ENCODE measurements at regions not wholly inside any gene's neighbourhood (a gene's known extent, or its start where the extent isn't known, plus 50 kb on each side); places are given as distances from the start of the nearest gene placed in this dataset.

- no peaks in the 10 kb centered on the region for H3K4me1 ChIP-seq (ENCODE audit: control insufficient read depth in 1 of 2, insufficient read depth in 2 of 2, low read length in 2 of 2)
- no peaks in the 10 kb centered on the region for H4K20me1 ChIP-seq (ENCODE audit: insufficient read depth)
- no peaks in the 10 kb centered on the region for H3K9me3 ChIP-seq (ENCODE audit: control insufficient read depth in 1 of 2, insufficient read depth in 1 of 2, low read depth in 1 of 2, low read length in 2 of 2)
- H3K9ac ChIP-seq (ENCODE audit: low read length): no peak overlapping the region
- intact Hi-C loops (cut with micrococcal nuclease): no loop called here
- no TSS peak for BruUV-seq (replicated peaks)
- H3K4me3 ChIP-seq (replicated peaks in 1 of 2; ENCODE audit: low read depth in 1 of 2, low read length in 2 of 2): no peak overlapping the region
- no peak overlapping the region for H3K4me2 ChIP-seq (ENCODE audit: low read length)
- DNase-seq (ENCODE audit: low read depth, low spot score) (no peak), ATAC-seq (no peak)
- ChIA-PET POLR2A (no interaction called here), CTCF (no interaction called here), RAD21 (ENCODE audit: low non-redundant PET in 1 of 2, low total read pairs in 2 of 2, uncharacterized antibody in 2 of 2, unreplicated experiment in 2 of 2) (no interaction called here)
- no peak overlapping the region for H2AFZ ChIP-seq (ENCODE audit: low read depth, low read length, poor library complexity, severe bottlenecking)
- no peaks in the 10 kb centered on the region for H3K9me2 ChIP-seq (ENCODE audit: insufficient read depth)
- peaks cover 6% of the 10 kb centered on the region for H3K27me3 ChIP-seq (ENCODE audit: insufficient read depth, low read length)
- no peaks in the 10 kb centered on the region for H3K79me2 ChIP-seq (ENCODE audit: insufficient read depth, low read length)
- no peaks in the 10 kb centered on the region for H3K36me3 ChIP-seq (ENCODE audit: control insufficient read depth in 1 of 2, insufficient read depth in 2 of 2, low read length in 2 of 2)
- no peak for TF ChIP-seq SRF (IDR thresholded peaks at IDR 0.05; ENCODE audit: low read depth)
- TF ChIP-seq SIN3A (IDR thresholded peaks at IDR 0.05; ENCODE audit: low read depth): no peak
- TF ChIP-seq CBX3 (IDR thresholded peaks at IDR 0.05; ENCODE audit: low read depth): no peak
- no peak for TF ChIP-seq TCF7L2 (IDR thresholded peaks at IDR 0.05; ENCODE audit: borderline replicate concordance, extremely low read depth, insufficient read depth, insufficient read length)
- H3K27ac ChIP-seq (ENCODE audit: low read depth, low read length): no peak overlapping the region
Observed at GRCh38 chr11:95652002-95652472, 137.5 kb downstream of the FAM76B start.

DNA sequence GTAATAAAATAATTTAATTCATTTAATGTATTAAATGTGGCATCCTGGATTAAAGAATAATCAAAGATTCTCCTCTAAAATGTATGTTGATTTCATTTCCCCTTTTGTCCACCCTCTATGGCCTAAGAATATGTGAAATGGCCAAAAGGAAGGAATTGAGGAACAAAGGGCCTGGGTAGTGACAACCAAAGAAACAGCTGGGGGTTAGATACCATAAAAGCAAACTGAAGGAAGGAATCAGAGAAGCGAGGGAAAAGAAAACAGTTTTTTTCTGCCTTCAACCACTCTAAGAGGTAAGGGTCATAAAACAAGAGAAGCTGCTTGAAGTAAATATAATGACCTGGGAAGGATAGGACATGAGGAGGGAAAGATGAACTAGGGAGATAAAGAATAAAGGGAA, 139.3 kb downstream of the FAM76B start:
- H3K9me3 ChIP-seq (ENCODE audit: control insufficient read depth in 1 of 2, insufficient read depth in 1 of 2, low read depth in 1 of 2, low read length in 2 of 2): no peaks in the 10 kb centered on the region
- peaks cover 6% of the 10 kb centered on the region for H3K27me3 ChIP-seq (ENCODE audit: insufficient read depth, low read length)
- no TSS peak for BruUV-seq (replicated peaks)
- CTCF ChIA-PET: no interaction called here
- TF ChIP-seq ZNF274 (IDR thresholded peaks at IDR 0.05; ENCODE audit: low read depth, low read length) (no peak), SRF (IDR thresholded peaks at IDR 0.05; ENCODE audit: low read depth) (no peak), EGR1 (IDR thresholded peaks at IDR 0.05; ENCODE audit: low read depth) (no peak), SIN3A (IDR thresholded peaks at IDR 0.05; ENCODE audit: low read depth) (no peak)
- TF ChIP-seq, protein P1, sequence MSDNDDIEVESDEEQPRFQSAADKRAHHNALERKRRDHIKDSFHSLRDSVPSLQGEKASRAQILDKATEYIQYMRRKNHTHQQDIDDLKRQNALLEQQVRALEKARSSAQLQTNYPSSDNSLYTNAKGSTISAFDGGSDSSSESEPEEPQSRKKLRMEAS (IDR thresholded peaks at IDR 0.05): no peak
- DNase-seq (ENCODE audit: low read depth, low spot score) (no peak), ATAC-seq (no peak)
- no peak overlapping the region for H3K9ac ChIP-seq (ENCODE audit: low read length)
- H3K4me1 ChIP-seq (ENCODE audit: control insufficient read depth in 1 of 2, insufficient read depth in 2 of 2, low read length in 2 of 2): no peaks in the 10 kb centered on the region
- no peaks in the 10 kb centered on the region for H3K79me2 ChIP-seq (ENCODE audit: insufficient read depth, low read length)
- no peak overlapping the region for H3K4me2 ChIP-seq (ENCODE audit: low read length)
- no peaks in the 10 kb centered on the region for H3K36me3 ChIP-seq (ENCODE audit: control insufficient read depth in 1 of 2, insufficient read depth in 2 of 2, low read length in 2 of 2)
- POLR2A ChIA-PET: no interaction called here
- H3K9me2 ChIP-seq (ENCODE audit: insufficient read depth): no peaks in the 10 kb centered on the region
- no peak overlapping the region for H3K4me3 ChIP-seq (replicated peaks in 1 of 2; ENCODE audit: low read depth in 1 of 2, low read length in 2 of 2)
- intact Hi-C loops (cut with micrococcal nuclease): no loop called here
- no peak overlapping the region for H2AFZ ChIP-seq (ENCODE audit: low read depth, low read length, poor library complexity, severe bottlenecking)
- RAD21 ChIA-PET (ENCODE audit: low non-redundant PET in 1 of 2, low total read pairs in 2 of 2, uncharacterized antibody in 2 of 2, unreplicated experiment in 2 of 2): no interaction called here
- H3K27ac ChIP-seq (ENCODE audit: low read depth, low read length): no peak overlapping the region
- H4K20me1 ChIP-seq (ENCODE audit: insufficient read depth): no peaks in the 10 kb centered on the region

All from HCT116 (cell line).